ENCODE measurements at regions not wholly inside any gene's neighbourhood (a gene's known extent, or its start where the extent isn't known, plus 50 kb on each side); places are given as distances from the start of the nearest gene placed in this dataset.

- TF ChIP-seq BHLHE40 (IDR thresholded peaks at IDR 0.05; ENCODE audit: borderline replicate concordance): no peak
- no peak for TF ChIP-seq FOXK2 (IDR thresholded peaks at IDR 0.05)
- no peak for TF ChIP-seq TARDBP (IDR thresholded peaks at IDR 0.05)
- TF ChIP-seq FOXM1 (IDR thresholded peaks at IDR 0.05; ENCODE audit: borderline replicate concordance): no peak
- TF ChIP-seq SUZ12 (IDR thresholded peaks at IDR 0.05): no peak
- no peak for TF ChIP-seq NFRKB (IDR thresholded peaks at IDR 0.05)
- no peak for TF ChIP-seq LEF1 (IDR thresholded peaks at IDR 0.05; ENCODE audit: borderline replicate concordance)
- TF ChIP-seq HDGF (IDR thresholded peaks at IDR 0.05; ENCODE audit: borderline replicate concordance): no peak
These were observed 1134.0 kb downstream of the XPNPEP1 start for GRCh38 chr10:108789336-108789735.

Data from HEK293T (cell line).